ENCODE measurements at regions not wholly inside any gene's neighbourhood (a gene's known extent, or its start where the extent isn't known, plus 50 kb on each side); places are given as distances from the start of the nearest gene placed in this dataset.

- TF ChIP-seq GABPA (IDR thresholded peaks at IDR 0.05 in 1 of 2, conservative IDR thresholded peaks at IDR 0.05 in 1 of 2) (no peak), CTCF (IDR thresholded peaks at IDR 0.05; ENCODE audit: low read depth, low read length, missing input control) (no peak)
Measured at GRCh38 chr11:122261546-122261945, 145.5 kb upstream of the BLID start.
